IPS DF 4.7 (cell line): ENCODE measurements at regions not wholly inside any gene's neighbourhood (a gene's known extent, or its start where the extent isn't known, plus 50 kb on each side); places are given as distances from the start of the nearest gene placed in this dataset.
"Not testable (repeated sequence)": the region's sequence is repeated elsewhere in the genome, so short reads cannot be mapped to it uniquely, and the experiment has no call there.

Experiments used
- DNase-seq: peaks from one replicate; pipeline ENCODE4 v3.0.0-alpha.2; 2013; ENCODE audit warnings: low spot score; ENCODE audit errors: extremely low read depth

- no peak for DNase-seq
Measured at GRCh38 chr6:62889240-62889639, 322.0 kb upstream of the FKBP1C start.

DNA sequence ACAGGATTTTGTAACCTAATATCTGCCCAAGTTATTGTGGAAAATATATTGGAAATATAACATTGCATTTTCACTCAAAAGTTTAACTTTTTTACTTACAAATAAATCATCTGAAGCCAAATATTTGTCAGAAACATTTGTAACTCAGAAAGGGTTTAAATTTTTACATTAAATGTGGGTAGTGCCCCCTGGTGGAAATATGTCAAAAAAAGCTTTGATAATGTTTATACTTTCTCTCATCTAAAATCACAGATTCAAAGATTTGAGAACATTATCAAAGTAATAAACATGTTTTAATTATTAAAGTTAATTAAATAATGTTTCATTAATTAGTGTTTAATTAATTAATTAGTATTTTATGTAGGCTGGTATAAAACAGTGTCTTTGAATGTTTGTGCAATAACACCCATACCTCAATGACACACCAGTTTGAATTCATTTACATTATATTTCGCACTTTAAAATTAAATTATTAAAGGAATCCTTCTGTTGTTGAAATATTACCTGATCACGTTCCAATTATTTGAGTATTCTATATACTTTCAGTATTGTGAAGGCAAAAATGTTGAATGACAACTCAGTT is 320.1 kb upstream of the FKBP1C start:
- no peak for DNase-seq

DNA sequence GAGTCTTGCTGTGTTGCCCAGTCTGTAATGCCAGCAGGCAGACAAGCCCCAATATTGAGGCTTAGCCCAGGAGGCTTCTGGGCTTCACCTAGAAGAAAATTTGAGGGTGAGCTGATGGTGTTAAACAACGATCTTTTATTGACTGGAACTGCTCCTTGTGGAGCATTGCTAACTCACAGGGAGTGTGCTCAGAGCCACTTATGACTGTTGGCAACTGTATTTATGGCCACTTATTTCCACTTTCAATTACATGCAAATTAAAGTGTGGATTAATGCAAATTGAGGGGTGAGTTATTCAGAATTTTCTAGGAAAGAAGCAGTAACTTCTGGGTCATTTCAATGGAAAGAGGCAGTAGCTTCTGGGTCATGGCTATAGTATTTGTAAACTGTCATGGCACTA is 317.2 kb upstream of the FKBP1C start:
- no peak for DNase-seq

GRCh38 chr6:62903266-62903665 is 308.0 kb upstream of the FKBP1C start:
- DNase-seq: no peak

DNA sequence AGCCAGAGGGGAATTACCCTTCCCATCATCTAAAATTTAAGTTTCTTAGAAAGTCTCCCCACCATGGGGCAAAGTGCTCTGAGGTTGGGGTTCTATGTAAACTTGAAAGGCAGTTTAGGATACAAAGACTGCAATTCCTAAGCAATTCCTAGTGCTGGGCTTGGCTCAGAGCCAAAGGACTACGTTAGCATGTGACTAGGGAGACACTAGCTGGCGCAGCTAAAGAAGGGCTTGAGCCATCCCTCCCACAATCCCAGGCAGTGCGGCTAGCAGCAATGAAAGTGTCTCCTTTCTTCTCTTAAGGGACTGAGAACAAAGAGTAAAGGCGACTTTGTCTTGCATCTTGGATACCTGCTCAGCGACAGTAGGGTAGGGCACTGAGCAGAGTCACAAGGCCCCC is 306.6 kb upstream of the FKBP1C start:
- DNase-seq: peak; percentile 19

DNA sequence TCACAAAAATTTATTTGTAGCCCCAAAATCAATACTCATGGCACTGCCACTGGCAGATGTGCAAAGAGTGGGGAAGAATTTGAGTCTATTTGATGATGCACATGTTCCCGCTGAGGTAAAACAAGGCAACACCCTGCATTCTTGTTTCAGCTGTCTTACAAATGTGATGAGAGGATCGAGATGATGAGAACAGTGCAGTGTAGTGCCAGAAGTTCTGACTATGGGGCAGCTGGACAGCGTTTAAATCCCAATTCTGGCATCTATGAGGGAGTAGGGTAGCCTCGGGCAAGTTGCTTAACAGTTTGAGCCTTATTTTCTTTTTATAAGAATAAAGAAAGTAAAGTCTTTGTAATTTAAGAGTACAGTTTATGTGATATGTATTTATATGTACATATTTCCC is 296.7 kb upstream of the FKBP1C start:
- DNase-seq: no peak

DNA sequence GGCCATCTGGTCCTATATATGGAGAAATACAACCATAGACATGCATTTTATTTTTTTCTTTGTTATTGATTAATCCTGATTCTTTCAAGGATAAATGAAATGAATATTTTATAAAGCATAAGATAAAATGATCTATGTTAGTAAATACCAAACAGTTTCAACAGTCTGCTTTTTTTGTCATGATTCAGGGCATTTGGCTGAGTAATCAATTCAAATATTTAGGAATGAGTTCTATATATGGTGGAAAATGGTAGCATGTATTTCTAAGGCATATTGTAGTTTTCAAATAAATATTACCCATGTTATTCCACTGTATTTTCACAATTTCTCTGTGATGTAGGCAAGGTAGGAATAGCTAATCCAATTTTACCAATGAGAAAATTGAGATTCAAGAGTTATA is 287.5 kb upstream of the FKBP1C start:
- DNase-seq: no peak

DNA sequence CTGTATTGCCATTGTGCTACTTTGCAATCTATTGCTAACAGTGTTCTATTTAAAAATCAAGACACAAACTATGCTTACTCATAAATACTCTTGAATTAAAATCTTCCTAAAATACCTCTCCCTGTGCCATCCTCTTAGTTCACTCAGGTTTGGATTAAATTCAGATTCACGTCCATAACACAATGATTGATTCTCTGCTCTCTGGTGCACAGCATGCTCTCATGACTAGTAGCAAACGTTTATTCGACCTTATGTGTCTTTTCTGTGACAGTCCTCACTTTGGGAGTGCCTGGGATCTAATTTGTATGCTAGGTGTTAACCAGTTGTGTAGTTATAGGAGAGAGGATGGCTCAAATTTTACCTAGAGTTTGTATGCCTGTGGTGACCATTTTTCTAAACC is 270.4 kb upstream of the FKBP1C start:
- no peak for DNase-seq

DNA sequence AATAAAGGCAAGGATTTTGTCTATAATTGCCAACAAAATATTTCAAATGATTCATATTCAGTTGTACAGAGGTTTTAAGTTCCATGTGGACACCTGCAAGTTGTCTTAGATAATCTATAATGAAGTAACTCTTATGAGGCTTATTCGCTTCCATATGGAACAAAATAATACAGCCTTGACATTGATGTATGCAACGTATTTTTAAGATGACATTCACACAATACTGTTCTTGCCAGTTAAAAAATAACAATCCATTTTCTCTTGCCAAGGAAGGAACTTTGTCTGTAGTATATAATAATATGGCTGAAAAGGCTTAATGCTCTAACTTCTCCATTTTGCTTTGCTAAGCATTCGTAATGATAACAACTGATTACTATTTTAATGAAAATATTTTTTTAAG is 269.3 kb upstream of the FKBP1C start:
- no peak for DNase-seq

- no peak for DNase-seq
Measured at GRCh38 chr6:62968834-62969233, 242.4 kb upstream of the FKBP1C start.

GRCh38 chr6:62971976-62972658 is 239.2 kb upstream of the FKBP1C start:
- DNase-seq: no peak

DNA sequence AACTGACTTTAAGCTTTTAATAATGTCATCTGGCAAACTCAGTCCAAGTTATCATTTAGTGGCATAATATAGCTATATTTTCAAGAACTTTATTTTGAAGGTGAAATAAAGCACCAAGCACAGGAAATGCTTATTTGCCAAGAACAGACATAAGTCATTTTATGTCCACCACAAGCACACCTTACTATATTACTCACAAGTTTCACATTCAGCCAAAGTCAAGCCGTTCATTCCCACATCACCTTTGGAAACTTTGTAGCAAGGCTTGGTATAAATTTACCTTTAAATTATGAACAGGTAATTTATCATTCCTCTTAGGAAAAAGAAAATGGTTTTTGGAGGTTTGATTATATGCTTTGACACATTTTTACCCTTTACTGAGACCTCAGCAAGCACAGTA is 236.8 kb upstream of the FKBP1C start:
- DNase-seq: no peak

DNA sequence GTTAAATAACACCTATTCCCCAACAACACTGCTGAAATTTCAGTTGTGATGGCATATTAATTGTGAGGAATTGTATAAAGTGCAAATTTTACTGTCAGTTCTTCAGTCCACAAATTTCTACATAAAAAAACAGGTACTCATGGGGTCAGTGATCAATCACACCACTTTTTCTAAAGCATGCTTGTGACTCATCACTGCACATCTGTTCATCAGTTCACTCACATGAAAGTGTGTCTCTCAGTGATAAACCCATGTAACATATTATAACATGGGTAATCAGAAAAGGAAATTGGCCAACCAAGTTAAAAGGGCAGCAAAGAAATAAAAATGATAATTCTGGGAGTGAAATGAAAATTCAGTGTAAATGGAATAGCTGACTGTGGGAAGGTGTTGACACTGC is 234.7 kb upstream of the FKBP1C start:
- DNase-seq: no peak

DNA sequence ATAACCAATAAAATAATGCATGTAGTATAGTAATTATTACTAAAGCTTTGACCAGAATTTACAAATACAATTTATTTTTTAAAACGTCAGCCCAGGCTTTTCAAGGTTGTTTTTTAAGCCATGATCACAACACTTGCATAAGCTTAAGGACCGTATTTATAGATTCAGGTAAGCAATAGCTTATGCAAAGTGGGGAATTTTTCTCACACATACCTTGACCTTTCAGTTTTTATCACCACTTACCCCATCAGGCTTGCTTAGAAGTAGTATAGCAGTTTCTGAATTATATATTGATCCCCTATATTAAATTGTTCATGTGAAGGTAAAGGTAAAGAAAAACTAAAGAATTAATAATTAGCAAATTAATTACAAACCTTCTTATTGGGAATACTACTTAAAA is 232.3 kb upstream of the FKBP1C start:
- DNase-seq: no peak

- no peak for DNase-seq
Measured at GRCh38 chr6:62980093-62980492, 231.2 kb upstream of the FKBP1C start.

- DNase-seq: no peak
Measured at GRCh38 chr6:62980724-62981123, 230.5 kb upstream of the FKBP1C start.

GRCh38 chr6:62982951-62983350 is 228.3 kb upstream of the FKBP1C start:
- DNase-seq: no peak

DNA sequence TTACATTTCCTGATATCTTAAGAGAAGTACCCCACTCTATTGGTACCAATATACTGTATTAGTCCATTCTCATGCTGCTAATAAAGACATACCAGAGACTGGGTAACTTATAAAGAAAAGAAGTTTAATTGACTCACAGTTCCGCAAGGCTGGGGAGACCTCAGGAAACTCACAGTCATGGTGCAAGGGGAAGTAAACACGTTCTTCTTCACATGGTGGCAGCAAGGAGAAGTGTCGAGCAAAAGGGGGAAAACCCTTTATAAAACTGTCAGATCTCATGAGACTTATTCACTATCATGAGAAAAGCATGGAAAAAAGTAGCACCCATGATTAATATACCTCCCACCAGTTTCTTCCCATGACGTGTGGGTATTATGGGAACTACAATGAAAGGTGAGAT is 219.6 kb upstream of the FKBP1C start:
- not testable (repeated sequence) for DNase-seq

GRCh38 chr6:62993951-62994350 is 217.3 kb upstream of the FKBP1C start:
- DNase-seq: no peak

DNA sequence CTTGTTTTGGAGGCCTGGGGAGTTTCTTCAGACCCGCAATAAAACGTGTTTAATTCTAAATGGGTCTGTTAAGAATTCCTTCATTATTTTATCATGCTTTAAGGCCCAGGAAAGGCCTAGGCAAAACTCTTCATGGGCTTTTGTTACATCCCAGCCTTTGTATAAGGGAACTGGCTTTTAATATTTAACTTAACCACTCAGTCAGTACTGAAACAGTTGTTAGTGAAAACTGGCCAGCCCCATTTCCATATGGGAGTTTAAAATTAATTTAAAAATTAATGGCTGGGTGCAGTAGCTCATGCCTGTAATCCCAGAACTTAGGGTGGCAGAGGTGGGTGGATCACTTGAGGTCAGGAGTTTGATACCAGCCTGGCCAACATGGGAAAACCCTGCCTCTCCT is 213.2 kb upstream of the FKBP1C start:
- DNase-seq: no peak

DNA sequence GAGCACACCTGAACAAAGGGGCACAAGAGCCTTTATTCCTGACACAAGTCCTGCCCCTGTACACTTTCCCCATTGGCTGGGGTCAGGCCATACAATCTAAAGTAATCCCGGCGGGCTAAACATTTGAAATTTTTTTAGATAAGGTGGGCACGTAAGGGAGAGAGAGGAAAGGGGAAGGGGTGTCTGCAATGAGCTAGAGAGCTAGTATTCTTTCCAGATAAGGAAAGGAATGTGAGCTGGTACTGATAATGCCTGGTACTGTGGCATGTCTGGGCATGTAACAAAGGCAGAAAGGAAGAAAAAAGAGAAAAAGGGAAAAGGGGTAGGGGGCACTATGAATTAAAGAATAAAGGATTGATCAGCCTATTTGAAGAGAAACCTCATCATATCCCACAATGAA is 212.0 kb upstream of the FKBP1C start:
- DNase-seq: not testable (repeated sequence)

- DNase-seq: no peak
Measured at GRCh38 chr6:62999796-63000195, 211.5 kb upstream of the FKBP1C start.

- DNase-seq: not testable (repeated sequence)
Measured at GRCh38 chr6:63006018-63006417, 205.3 kb upstream of the FKBP1C start.

- DNase-seq: not testable (repeated sequence)
Measured at GRCh38 chr6:63010962-63011361, 200.3 kb upstream of the FKBP1C start.
